ENCODE measurements at regions not wholly inside any gene's neighbourhood (a gene's known extent, or its start where the extent isn't known, plus 50 kb on each side); places are given as distances from the start of the nearest gene placed in this dataset.

DNA sequence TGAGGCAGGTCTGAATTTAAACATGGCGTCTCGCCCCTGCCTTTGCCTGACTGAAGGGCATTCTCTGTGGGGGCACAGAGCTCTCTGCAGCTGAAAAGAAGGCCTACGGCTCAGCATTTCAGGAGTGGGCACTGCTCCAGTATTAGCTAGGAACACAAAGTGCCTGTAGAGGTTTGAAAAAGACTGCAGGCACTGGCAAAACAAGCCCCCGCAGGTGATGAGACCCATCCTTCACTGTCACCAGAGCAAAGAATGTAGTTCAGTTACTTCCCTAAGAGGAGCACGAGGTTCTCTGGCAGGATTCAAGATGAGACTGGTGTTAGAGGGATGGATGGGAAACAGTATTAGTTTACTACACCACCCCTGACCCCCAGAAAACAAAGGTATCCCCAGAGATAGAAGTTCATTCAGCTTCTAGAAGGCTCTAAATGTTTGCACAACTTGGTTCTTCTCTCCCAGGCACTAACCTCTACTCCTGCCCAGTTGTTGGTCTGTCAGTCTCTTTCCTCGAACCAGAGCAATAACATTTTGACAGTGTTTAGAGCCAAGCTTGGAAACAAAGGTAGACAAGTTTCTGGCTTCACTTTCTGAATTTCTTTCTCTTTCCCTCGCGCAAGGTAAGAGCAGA is 101.9 kb upstream of the KCNE2 start:
- no peaks in the 10 kb centered on the region for H3K27me3 ChIP-seq
- ATAC-seq (peak in 1 of 2 donors; percentile 72), DNase-seq (peak in 1 of 2 donors; percentile 22)
- H3K4me3 ChIP-seq = no peak overlapping the region
- H3K27ac ChIP-seq = peak overlapping the region in 1 of 4 donors; percentile 60
- no peaks in the 10 kb centered on the region for H3K36me3 ChIP-seq
- H3K4me1 ChIP-seq = peaks cover 0 to 18% of the 10 kb centered on the region in 2 donors
- intact Hi-C loops (cut with DNase I; ENCODE audit: low total_unique reads) (no loop called here), in situ Hi-C loops (cut with MboI; ENCODE audit: low sequenced_read_pairs in 4 of 4) (no loop called here)
- H3K9me3 ChIP-seq = no peaks in the 10 kb centered on the region
- no peak for TF ChIP-seq POLR2A (IDR thresholded peaks at IDR 0.05)
- TF ChIP-seq, protein P1, sequence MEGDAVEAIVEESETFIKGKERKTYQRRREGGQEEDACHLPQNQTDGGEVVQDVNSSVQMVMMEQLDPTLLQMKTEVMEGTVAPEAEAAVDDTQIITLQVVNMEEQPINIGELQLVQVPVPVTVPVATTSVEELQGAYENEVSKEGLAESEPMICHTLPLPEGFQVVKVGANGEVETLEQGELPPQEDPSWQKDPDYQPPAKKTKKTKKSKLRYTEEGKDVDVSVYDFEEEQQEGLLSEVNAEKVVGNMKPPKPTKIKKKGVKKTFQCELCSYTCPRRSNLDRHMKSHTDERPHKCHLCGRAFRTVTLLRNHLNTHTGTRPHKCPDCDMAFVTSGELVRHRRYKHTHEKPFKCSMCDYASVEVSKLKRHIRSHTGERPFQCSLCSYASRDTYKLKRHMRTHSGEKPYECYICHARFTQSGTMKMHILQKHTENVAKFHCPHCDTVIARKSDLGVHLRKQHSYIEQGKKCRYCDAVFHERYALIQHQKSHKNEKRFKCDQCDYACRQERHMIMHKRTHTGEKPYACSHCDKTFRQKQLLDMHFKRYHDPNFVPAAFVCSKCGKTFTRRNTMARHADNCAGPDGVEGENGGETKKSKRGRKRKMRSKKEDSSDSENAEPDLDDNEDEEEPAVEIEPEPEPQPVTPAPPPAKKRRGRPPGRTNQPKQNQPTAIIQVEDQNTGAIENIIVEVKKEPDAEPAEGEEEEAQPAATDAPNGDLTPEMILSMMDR (IDR thresholded peaks at IDR 0.05 in 4 of 5, conservative IDR thresholded peaks at IDR 0.05 in 1 of 5) = no peak

DNA sequence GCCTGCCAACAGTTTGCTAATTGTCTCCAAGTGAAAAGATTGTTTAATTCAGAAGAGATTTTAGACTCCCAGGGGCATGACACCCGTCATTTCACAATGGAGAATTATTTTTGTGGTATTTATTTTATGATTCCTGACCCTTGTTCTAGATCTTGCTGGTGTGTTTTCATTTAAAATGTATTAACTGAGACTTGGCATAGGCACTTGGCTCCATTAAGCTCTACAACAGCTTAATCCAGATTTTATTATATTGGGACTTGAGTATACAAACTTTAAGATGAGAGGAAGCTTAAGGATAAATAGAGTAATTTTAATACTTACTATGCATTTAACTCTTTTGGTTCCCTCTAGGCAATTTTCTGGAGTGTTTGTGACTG is 101.3 kb upstream of the KCNE2 start:
- no peaks in the 10 kb centered on the region for H3K36me3 ChIP-seq
- in situ Hi-C loops (cut with MboI; ENCODE audit: low sequenced_read_pairs in 4 of 4) (no loop called here), intact Hi-C loops (cut with DNase I; ENCODE audit: low total_unique reads) (no loop called here)
- H3K27me3 ChIP-seq = no peaks in the 10 kb centered on the region
- ATAC-seq (no peak), DNase-seq (no peak)
- peaks cover 0 to 18% of the 10 kb centered on the region in 2 donors for H3K4me1 ChIP-seq
- H3K27ac ChIP-seq = peak overlapping the region in 1 of 4 donors; percentile 60
- H3K4me3 ChIP-seq = no peak overlapping the region
- no peaks in the 10 kb centered on the region for H3K9me3 ChIP-seq
- TF ChIP-seq POLR2A (IDR thresholded peaks at IDR 0.05) = no peak
- TF ChIP-seq, protein P1 (IDR thresholded peaks at IDR 0.05 in 4 of 5, conservative IDR thresholded peaks at IDR 0.05 in 1 of 5) = no peak

DNA sequence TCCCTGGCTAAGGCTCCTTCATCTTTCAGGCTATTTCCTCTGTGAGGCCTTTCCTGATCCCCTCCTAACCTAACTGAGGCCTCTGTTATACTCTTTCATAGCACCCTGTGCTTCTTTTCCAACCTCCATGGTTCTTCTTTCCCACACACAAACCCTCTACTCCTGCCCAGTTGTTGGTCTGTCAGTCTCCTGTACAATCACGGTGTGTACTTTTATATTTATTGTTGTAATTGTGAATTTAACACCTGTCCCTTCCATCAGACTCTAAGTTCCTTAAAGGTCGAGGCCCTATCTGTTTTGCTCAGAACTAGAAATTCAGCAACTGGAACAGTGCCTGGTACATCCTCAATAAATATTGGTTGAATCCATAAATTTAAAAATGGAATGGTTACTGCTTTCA is 100.2 kb upstream of the KCNE2 start:
- no peaks in the 10 kb centered on the region for H3K36me3 ChIP-seq
- H3K27ac ChIP-seq = no peak overlapping the region
- peaks cover 0 to 18% of the 10 kb centered on the region in 2 donors for H3K4me1 ChIP-seq
- no peaks in the 10 kb centered on the region for H3K27me3 ChIP-seq
- DNase-seq = no peak
- H3K9me3 ChIP-seq = no peaks in the 10 kb centered on the region
- intact Hi-C loops (cut with DNase I; ENCODE audit: low total_unique reads) = no loop called here
- TF ChIP-seq, protein P1 (IDR thresholded peaks at IDR 0.05 in 4 of 5, conservative IDR thresholded peaks at IDR 0.05 in 1 of 5) = no peak
- TF ChIP-seq POLR2A (IDR thresholded peaks at IDR 0.05) = no peak
- no peak overlapping the region for H3K4me3 ChIP-seq
- in situ Hi-C loops (cut with MboI; ENCODE audit: low sequenced_read_pairs in 4 of 4) = no loop called here
- ATAC-seq = no peak

DNA sequence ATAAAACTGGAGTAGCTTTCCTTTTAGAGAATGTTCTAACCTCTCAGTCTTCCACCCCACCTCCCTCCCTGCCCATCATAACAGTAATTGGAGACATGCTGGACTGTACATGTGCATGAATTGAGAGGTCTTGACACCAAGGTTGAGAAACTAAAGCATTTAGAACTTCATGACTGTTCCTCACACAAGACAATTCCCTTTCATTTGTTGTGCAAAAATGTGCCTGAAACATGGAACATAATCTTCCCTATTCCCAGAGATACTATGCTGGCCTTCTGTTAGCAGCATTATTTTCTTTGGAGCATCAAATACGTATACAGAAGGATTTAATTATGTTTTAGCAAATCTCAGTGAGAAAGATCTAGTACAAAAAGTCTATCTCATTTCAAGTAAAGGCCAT is 97.5 kb upstream of the KCNE2 start:
- in situ Hi-C loops (cut with MboI; ENCODE audit: low sequenced_read_pairs in 4 of 4) = no loop called here
- DNase-seq = no peak
- no peaks in the 10 kb centered on the region for H3K36me3 ChIP-seq

More for the DNA sequence above, 97.5 kb upstream of the KCNE2 start:
- TF ChIP-seq POLR2A (IDR thresholded peaks at IDR 0.05) = no peak
- TF ChIP-seq, protein P1 (IDR thresholded peaks at IDR 0.05 in 4 of 5, conservative IDR thresholded peaks at IDR 0.05 in 1 of 5) = no peak
- Histone ChIP-seq H3K4me3 (no peak overlapping the region), H3K27ac (no peak overlapping the region), H3K4me1 (peaks cover 0 to 18% of the 10 kb centered on the region in 2 donors), H3K9me3 (no peaks in the 10 kb centered on the region), H3K27me3 (no peaks in the 10 kb centered on the region)
- peak in 1 of 2 donors; percentile 30 for ATAC-seq
- intact Hi-C loops (cut with DNase I; ENCODE audit: low total_unique reads) = no loop called here

Measured in gastrocnemius medialis (tissue), 4 donors.